SK-N-SH treated with all-trans-retinoic acid at 6 μM for 48 hours (cell line): ENCODE measurements at regions not wholly inside any gene's neighbourhood (a gene's known extent, or its start where the extent isn't known, plus 50 kb on each side); places are given as distances from the start of the nearest gene placed in this dataset.

Experiments
- ATAC-seq: fragments of 200-7000 bp; cut with Tn5 transposase; 3 replicates; pipeline ENCODE4 v1.9.1; 2020; ENCODE audit warnings: mild to moderate bottlenecking, moderate library complexity
- BACH2 ChIP-seq: fragments of 250-450 bp; sonication (Bioruptor Pico); IDR thresholded peaks from 2 replicates; pipeline ENCODE4 v1.9.0; 2021; ENCODE audit warnings: mild to moderate bottlenecking, borderline replicate concordance
- CREB5 ChIP-seq: fragments of 250-450 bp; sonication (Bioruptor Pico); IDR thresholded peaks from 2 replicates; pipeline ENCODE4 v1.5.1; 2020; ENCODE audit warnings: low read depth, mild to moderate bottlenecking, moderate library complexity
- CSDC2 ChIP-seq: fragments of 250-450 bp; sonication (Bioruptor Pico); IDR thresholded peaks from 2 replicates; pipeline ENCODE4 v1.5.0; 2020; ENCODE audit warnings: mild to moderate bottlenecking, moderate library complexity
- CSRNP3 ChIP-seq: fragments of 250-450 bp; sonication (Bioruptor Pico); IDR thresholded peaks from 2 replicates; pipeline ENCODE4 v1.5.1; 2021; ENCODE audit warnings: mild to moderate bottlenecking, moderate library complexity
- ESRRG ChIP-seq: fragments of 250-450 bp; sonication (Bioruptor Pico); IDR thresholded peaks from 2 replicates; pipeline ENCODE4 v1.6.1; 2021; ENCODE audit warnings: mild to moderate bottlenecking
- ISL1 ChIP-seq: fragments of 250-450 bp; sonication (Bioruptor Pico); IDR thresholded peaks from 2 replicates; pipeline ENCODE4 v2.1.2; 2022; ENCODE audit warnings: mild to moderate bottlenecking, moderate library complexity
- OSR1 ChIP-seq: fragments of 250-450 bp; sonication (Bioruptor Pico); IDR thresholded peaks from 2 replicates; pipeline ENCODE4 v1.8.0; 2022; ENCODE audit warnings: moderate library complexity, mild to moderate bottlenecking, inconsistent platforms
- PATZ1 ChIP-seq: fragments of 250-450 bp; sonication (Bioruptor Pico); IDR thresholded peaks from 2 replicates; pipeline ENCODE4 v1.8.0; 2020; ENCODE audit warnings: mild to moderate bottlenecking, moderate library complexity, borderline replicate concordance
- POU6F1 ChIP-seq: fragments of 250-450 bp; sonication (Bioruptor Pico); IDR thresholded peaks from 2 replicates; pipeline ENCODE4 v1.8.0; 2021; ENCODE audit warnings: low read depth, mild to moderate bottlenecking, moderate library complexity, borderline replicate concordance
- PPARA ChIP-seq: fragments of 250-450 bp; sonication (Bioruptor Pico); IDR thresholded peaks from 2 replicates; pipeline ENCODE4 v1.5.0; 2020; ENCODE audit warnings: mild to moderate bottlenecking, borderline replicate concordance
- RARB ChIP-seq: fragments of 250-450 bp; sonication (Bioruptor Pico); IDR thresholded peaks from 2 replicates; pipeline ENCODE4 v1.8.0; 2021; ENCODE audit warnings: mild to moderate bottlenecking, moderate library complexity
- SNAI2 ChIP-seq: fragments of 250-450 bp; sonication (Bioruptor Pico); IDR thresholded peaks from 2 replicates; pipeline ENCODE4 v1.5.0; 2020; ENCODE audit warnings: mild to moderate bottlenecking, moderate library complexity
- TCF4 ChIP-seq: fragments of 250-450 bp; sonication (Bioruptor Pico); IDR thresholded peaks from 2 replicates; pipeline ENCODE4 v1.8.0; 2021; ENCODE audit warnings: mild to moderate bottlenecking, moderate library complexity, borderline replicate concordance
- TOX ChIP-seq: fragments of 250-450 bp; sonication (Bioruptor Pico); IDR thresholded peaks from 2 replicates; pipeline ENCODE4 v1.8.0; 2021; ENCODE audit warnings: mild to moderate bottlenecking, moderate library complexity, borderline replicate concordance
- TSHZ2 ChIP-seq: fragments of 250-450 bp; sonication (Bioruptor Pico); IDR thresholded peaks from 2 replicates; pipeline ENCODE4 v1.5.0; 2020; ENCODE audit warnings: mild to moderate bottlenecking, moderate library complexity
- ZC3H10 ChIP-seq: fragments of 250-450 bp; sonication (Bioruptor Pico); IDR thresholded peaks from 2 replicates; pipeline ENCODE4 v1.5.1; 2021; ENCODE audit warnings: mild to moderate bottlenecking, moderate library complexity
- ZFP3 ChIP-seq: fragments of 250-450 bp; sonication (Bioruptor Pico); IDR thresholded peaks from 2 replicates; pipeline ENCODE4 v1.5.0; 2020; ENCODE audit warnings: mild to moderate bottlenecking, moderate library complexity
- ZNF565 ChIP-seq: fragments of 450-650 bp; formaldehyde crosslinking; conservative IDR thresholded peaks from 2 replicates; pipeline ENCODE4 v1.5.0; 2020; ENCODE audit warnings: low read depth, mild to moderate bottlenecking, moderate library complexity
- ZNF70 ChIP-seq: fragments of 450-650 bp; formaldehyde crosslinking; IDR thresholded peaks from 2 replicates; pipeline ENCODE4 v1.5.0; 2020; ENCODE audit warnings: mild to moderate bottlenecking, moderate library complexity
- ZNF8 ChIP-seq: fragments of 450-650 bp; formaldehyde crosslinking; IDR thresholded peaks from 2 replicates; pipeline ENCODE4 v1.5.0; 2020; ENCODE audit warnings: mild to moderate bottlenecking, moderate library complexity

- ATAC-seq, result no peak
- TF ChIP-seq ZNF70 (CRISPR knock-in tag) (no peak), CREB5 (CRISPR knock-in tag) (no peak), SNAI2 (CRISPR knock-in tag) (no peak), ZFP3 (no peak), ZC3H10 (CRISPR knock-in tag) (no peak), PATZ1 (no peak), RARB (CRISPR knock-in tag) (no peak)
These were observed 229.7 kb downstream of the MAFB start for GRCh38 chr20:40459299-40459698.

- no peak for TF ChIP-seq TOX
- no peak for TF ChIP-seq ZFP3
- TF ChIP-seq ZNF70 (CRISPR knock-in tag), result no peak
- no peak for TF ChIP-seq RARB (CRISPR knock-in tag)
- no peak for TF ChIP-seq ZC3H10 (CRISPR knock-in tag)
- TF ChIP-seq SNAI2 (CRISPR knock-in tag), result no peak
- TF ChIP-seq ZNF8 (CRISPR knock-in tag), result no peak
- no peak for TF ChIP-seq ISL1
- TF ChIP-seq OSR1 (CRISPR knock-in tag), result no peak
- no peak for TF ChIP-seq ZNF565
- TF ChIP-seq CSRNP3 (CRISPR knock-in tag), result no peak
- TF ChIP-seq TCF4, result no peak
- TF ChIP-seq, all 23 proteins: peak for 0
- ATAC-seq, result no peak
These were observed 231.6 kb downstream of the MAFB start for GRCh38 chr20:40457404-40457803.

- TF ChIP-seq OSR1 (CRISPR knock-in tag) (no peak), RARB (CRISPR knock-in tag) (no peak), ZNF70 (CRISPR knock-in tag) (no peak), TSHZ2 (CRISPR knock-in tag) (no peak), POU6F1 (CRISPR knock-in tag) (no peak), CREB5 (CRISPR knock-in tag) (no peak), CSDC2 (CRISPR knock-in tag) (no peak), ESRRG (CRISPR knock-in tag) (no peak), PPARA (CRISPR knock-in tag) (no peak), SNAI2 (CRISPR knock-in tag) (no peak), ZNF565 (no peak), TCF4 (no peak), CSRNP3 (CRISPR knock-in tag) (no peak), ZC3H10 (CRISPR knock-in tag) (no peak), ISL1 (no peak), BACH2 (no peak)
These were observed 236.3 kb downstream of the MAFB start for GRCh38 chr20:40452758-40453157.

More at GRCh38 chr20:40452758-40453157, 236.3 kb downstream of the MAFB start:
- ATAC-seq, result no peak
